D341Med (cell line): ENCODE measurements at regions not wholly inside any gene's neighbourhood (a gene's known extent, or its start where the extent isn't known, plus 50 kb on each side); places are given as distances from the start of the nearest gene placed in this dataset.
"Not testable (repeated sequence)": the region's sequence is repeated elsewhere in the genome, so short reads cannot be mapped to it uniquely, and the experiment has no call there.

Experiments
- DNase-seq: peaks from one replicate; pipeline ENCODE4 v3.0.0; 2012; ENCODE audit warnings: low spot score

GRCh38 chr5:163789870-163790269 lies 284.5 kb downstream of the MAT2B start:
- no peak for DNase-seq

- no peak for DNase-seq
Measured at GRCh38 chr5:163790497-163790896, 285.1 kb downstream of the MAT2B start.

- DNase-seq: no peak
Measured at GRCh38 chr5:163794993-163795392, 289.6 kb downstream of the MAT2B start.

- DNase-seq: no peak
Measured at GRCh38 chr5:163807781-163808180, 302.4 kb downstream of the MAT2B start.

- DNase-seq: peak; percentile 17
Measured at GRCh38 chr5:163809473-163809872, 304.1 kb downstream of the MAT2B start.

- no peak for DNase-seq
Measured at GRCh38 chr5:163813900-163814299, 308.5 kb downstream of the MAT2B start.

GRCh38 chr5:163815240-163815791 lies 309.9 kb downstream of the MAT2B start:
- no peak for DNase-seq

- no peak for DNase-seq
Measured at GRCh38 chr5:163821142-163821541, 315.7 kb downstream of the MAT2B start.

- DNase-seq: no peak
Measured at GRCh38 chr5:163822548-163822947, 317.1 kb downstream of the MAT2B start.

- no peak for DNase-seq
Measured at GRCh38 chr5:163825661-163826060, 320.2 kb downstream of the MAT2B start.

- DNase-seq: no peak
Measured at GRCh38 chr5:163826201-163826600, 320.8 kb downstream of the MAT2B start.

GRCh38 chr5:163832155-163832554 lies 326.7 kb downstream of the MAT2B start:
- DNase-seq: no peak

GRCh38 chr5:163838738-163839137 lies 333.3 kb downstream of the MAT2B start:
- no peak for DNase-seq

GRCh38 chr5:163846512-163846911 lies 341.1 kb downstream of the MAT2B start:
- no peak for DNase-seq

- DNase-seq: no peak
Measured at GRCh38 chr5:163855754-163856153, 350.3 kb downstream of the MAT2B start.

- no peak for DNase-seq
Measured at GRCh38 chr5:163861670-163862069, 356.3 kb downstream of the MAT2B start.

GRCh38 chr5:163867324-163867723 lies 361.9 kb downstream of the MAT2B start:
- no peak for DNase-seq

- no peak for DNase-seq
Measured at GRCh38 chr5:163867738-163868137, 362.3 kb downstream of the MAT2B start.

- DNase-seq: no peak
Measured at GRCh38 chr5:163869581-163869980, 364.2 kb downstream of the MAT2B start.

GRCh38 chr5:163870441-163870840 lies 365.0 kb downstream of the MAT2B start:
- no peak for DNase-seq

GRCh38 chr5:163874431-163874830 lies 369.0 kb downstream of the MAT2B start:
- DNase-seq: no peak

GRCh38 chr5:163874912-163875311 lies 369.5 kb downstream of the MAT2B start:
- not testable (repeated sequence) for DNase-seq

GRCh38 chr5:163877865-163878264 lies 372.4 kb downstream of the MAT2B start:
- no peak for DNase-seq

- DNase-seq: no peak
Measured at GRCh38 chr5:163878490-163878889, 373.1 kb downstream of the MAT2B start.

GRCh38 chr5:163880302-163880701 lies 374.9 kb downstream of the MAT2B start:
- DNase-seq: no peak
